Naive thymus-derived CD8-positive, alpha-beta T cell (primary cell): ENCODE measurements at regions not wholly inside any gene's neighbourhood (a gene's known extent, or its start where the extent isn't known, plus 50 kb on each side); places are given as distances from the start of the nearest gene placed in this dataset.

ENCODE experiments used
- ATAC-seq, 2 donors: fragments of 150-1000 bp; cut with Tn5 transposase in 1 of 2; sonication (Bioruptor Pico), chemical (Tn5 transposase) in 1 of 2; 1 replicate in 1 of 2; 2 replicates in 1 of 2; pipeline ENCODE4 v1.10.0; 2021; ENCODE audit warnings: mild to moderate bottlenecking in 2 of 2, moderate library complexity in 2 of 2
- POLR2A ChIA-PET: fragments of 350-600 bp; sonication (Branson Sonifier 250); formaldehyde crosslinking; loops from one replicate; lab custom pipeline; 2021; ENCODE audit warnings: antibody characterized with exemption; lab: Charles Lee
- DNase-seq, 10 donors: peaks; one replicate each; pipeline versions ENCODE4 v3.0.0 to v3.0.0-alpha.2; 2020 to 2022
- H3K27ac Mint-ChIP-seq, 10 donors: one replicate each; pipeline ENCODE4 v1.8.0; 2020 to 2022; ENCODE audit warnings: mild to moderate bottlenecking in 10 of 10, mixed read lengths in 10 of 10, moderate library complexity in 4 of 10, inconsistent platforms in 1 of 10
- H3K27me3 Mint-ChIP-seq, 5 donors: one replicate each; pipeline ENCODE4 v1.8.0; 2021 to 2022; ENCODE audit warnings: mixed read lengths in 5 of 5
- H3K36me3 Mint-ChIP-seq, 3 donors: one replicate each; pipeline ENCODE4 v1.8.0; 2020 to 2022; ENCODE audit warnings: mixed read lengths in 3 of 3, mild to moderate bottlenecking in 2 of 3, inconsistent platforms in 1 of 3
- H3K4me1 Mint-ChIP-seq, 4 donors: one replicate each; pipeline ENCODE4 v1.8.0; 2021 to 2022; ENCODE audit warnings: mixed read lengths in 4 of 4
- H3K4me3 Mint-ChIP-seq, 10 donors: one replicate each; pipeline ENCODE4 v1.8.0; 2020 to 2022; ENCODE audit warnings: mild to moderate bottlenecking in 10 of 10, mixed read lengths in 10 of 10, moderate library complexity in 6 of 10, inconsistent platforms in 1 of 10
- H3K9me3 Mint-ChIP-seq, 9 donors: one replicate each; pipeline ENCODE4 v1.8.0; 2020 to 2022; ENCODE audit warnings: mixed read lengths in 9 of 9, mild to moderate bottlenecking in 3 of 9, inconsistent platforms in 1 of 9, moderate library complexity in 1 of 9

GRCh38 chr3:181298421-181298820 lies 308.9 kb upstream of the DNAJC19 start:
- Mint-ChIP-seq H3K4me3 (no peak overlapping the region), H3K4me1 (no peaks in the 10 kb centered on the region), H3K9me3 (peaks cover 0 to 3% (median 0%) of the 10 kb centered on the region in 9 donors), H3K36me3 (no peaks in the 10 kb centered on the region), H3K27ac (no peak overlapping the region), H3K27me3 (peaks cover 2 to 27% (median 10%) of the 10 kb centered on the region in 5 donors)
- DNase-seq (no peak), ATAC-seq (no peak)
- POLR2A ChIA-PET, result no interaction called here

GRCh38 chr3:181292984-181293383 lies 303.4 kb upstream of the DNAJC19 start:
- DNase-seq (no peak), ATAC-seq (no peak)
- Mint-ChIP-seq H3K36me3 (no peaks in the 10 kb centered on the region), H3K4me1 (no peaks in the 10 kb centered on the region), H3K27me3 (peaks cover 0 to 10% (median 2%) of the 10 kb centered on the region in 5 donors), H3K9me3 (peaks cover 0 to 2% (median 0%) of the 10 kb centered on the region in 9 donors), H3K4me3 (no peak overlapping the region), H3K27ac (no peak overlapping the region)
- POLR2A ChIA-PET, result no interaction called here

- no peak overlapping the region for H3K27ac Mint-ChIP-seq
- peaks cover 0 to 2% (median under 1%) of the 10 kb centered on the region in 5 donors for H3K27me3 Mint-ChIP-seq
- ATAC-seq, result no peak
- DNase-seq, result no peak
- H3K36me3 Mint-ChIP-seq, result no peaks in the 10 kb centered on the region
- peaks cover 0 to 2% (median 0%) of the 10 kb centered on the region in 9 donors for H3K9me3 Mint-ChIP-seq
- POLR2A ChIA-PET, result no interaction called here
- no peaks in the 10 kb centered on the region for H3K4me1 Mint-ChIP-seq
- no peak overlapping the region for H3K4me3 Mint-ChIP-seq
Observed at GRCh38 chr3:181290941-181291340, 301.4 kb upstream of the DNAJC19 start.

GRCh38 chr3:181289306-181289705 lies 299.8 kb upstream of the DNAJC19 start:
- Mint-ChIP-seq H3K36me3 (no peaks in the 10 kb centered on the region), H3K27me3 (peaks cover 0 to 5% (median 2%) of the 10 kb centered on the region in 5 donors), H3K4me1 (no peaks in the 10 kb centered on the region), H3K9me3 (peaks cover 0 to 2% (median 0%) of the 10 kb centered on the region in 9 donors), H3K27ac (no peak overlapping the region), H3K4me3 (no peak overlapping the region)
- POLR2A ChIA-PET, result no interaction called here
- no peak for ATAC-seq
- no peak for DNase-seq

GRCh38 chr3:181288145-181288544 lies 298.6 kb upstream of the DNAJC19 start:
- no peak overlapping the region for H3K4me3 Mint-ChIP-seq
- peaks cover 2 to 13% (median 5%) of the 10 kb centered on the region in 5 donors for H3K27me3 Mint-ChIP-seq
- POLR2A ChIA-PET, result no interaction called here
- no peak overlapping the region for H3K27ac Mint-ChIP-seq
- H3K36me3 Mint-ChIP-seq, result no peaks in the 10 kb centered on the region
- peaks cover 0 to 2% (median 0%) of the 10 kb centered on the region in 9 donors for H3K9me3 Mint-ChIP-seq
- ATAC-seq (no peak), DNase-seq (no peak)
- H3K4me1 Mint-ChIP-seq, result no peaks in the 10 kb centered on the region

- Mint-ChIP-seq H3K9me3 (peaks cover 0 to 2% (median 0%) of the 10 kb centered on the region in 9 donors), H3K4me1 (peaks cover 0 to 2% (median 0%) of the 10 kb centered on the region in 4 donors), H3K36me3 (no peaks in the 10 kb centered on the region), H3K4me3 (no peak overlapping the region), H3K27me3 (peaks cover 9 to 41% (median 13%) of the 10 kb centered on the region in 5 donors), H3K27ac (no peak overlapping the region)
- ATAC-seq, result no peak
- POLR2A ChIA-PET, result no interaction called here
- no peak for DNase-seq
Observed at GRCh38 chr3:181279239-181279565, 289.7 kb upstream of the DNAJC19 start.

GRCh38 chr3:181278468-181279238 lies 289.1 kb upstream of the DNAJC19 start:
- peaks cover 0 to 2% (median 0%) of the 10 kb centered on the region in 4 donors for H3K4me1 Mint-ChIP-seq
- ATAC-seq (no peak), DNase-seq (peak in 1 of 10 donors; percentile 9)
- peaks cover 0 to 2% (median 0%) of the 10 kb centered on the region in 9 donors for H3K9me3 Mint-ChIP-seq
- H3K36me3 Mint-ChIP-seq, result no peaks in the 10 kb centered on the region
- POLR2A ChIA-PET, result interaction anchor here (0.6 kb wide), 1 partner anchor 369 kb away, joined by 3 read pairs; no protein-coding TSS in a partner anchor
- H3K27ac Mint-ChIP-seq, result no peak overlapping the region
- no peak overlapping the region for H3K4me3 Mint-ChIP-seq
- H3K27me3 Mint-ChIP-seq, result peaks cover 9 to 43% (median 14%) of the 10 kb centered on the region in 5 donors

GRCh38 chr3:181276358-181276896 lies 286.9 kb upstream of the DNAJC19 start:
- POLR2A ChIA-PET, result no interaction called here
- H3K27me3 Mint-ChIP-seq, result peaks cover 4 to 35% (median 12%) of the 10 kb centered on the region in 5 donors
- no peaks in the 10 kb centered on the region for H3K9me3 Mint-ChIP-seq
- no peak overlapping the region for H3K4me3 Mint-ChIP-seq
- H3K27ac Mint-ChIP-seq, result no peak overlapping the region
- no peaks in the 10 kb centered on the region for H3K4me1 Mint-ChIP-seq
- no peaks in the 10 kb centered on the region for H3K36me3 Mint-ChIP-seq
- ATAC-seq (no peak), DNase-seq (no peak)

GRCh38 chr3:181274025-181274424 lies 284.5 kb upstream of the DNAJC19 start:
- POLR2A ChIA-PET, result no interaction called here
- ATAC-seq (no peak), DNase-seq (no peak)
- H3K9me3 Mint-ChIP-seq, result no peaks in the 10 kb centered on the region
- no peak overlapping the region for H3K27ac Mint-ChIP-seq
- H3K27me3 Mint-ChIP-seq, result peaks cover 4 to 42% (median 12%) of the 10 kb centered on the region in 5 donors
- no peaks in the 10 kb centered on the region for H3K36me3 Mint-ChIP-seq
- no peaks in the 10 kb centered on the region for H3K4me1 Mint-ChIP-seq
- no peak overlapping the region for H3K4me3 Mint-ChIP-seq

- Mint-ChIP-seq H3K4me3 (no peak overlapping the region), H3K27ac (no peak overlapping the region), H3K27me3 (peaks cover 0 to 11% (median 3%) of the 10 kb centered on the region in 5 donors), H3K9me3 (peaks cover 0 to 7% (median 3%) of the 10 kb centered on the region in 9 donors), H3K36me3 (no peaks in the 10 kb centered on the region), H3K4me1 (peaks cover 0 to 4% (median 1%) of the 10 kb centered on the region in 4 donors)
- DNase-seq (no peak), ATAC-seq (no peak)
- POLR2A ChIA-PET, result no interaction called here
Observed at GRCh38 chr3:181267312-181267711, 277.8 kb upstream of the DNAJC19 start.

- peaks cover 0 to 14% (median 7%) of the 10 kb centered on the region in 9 donors for H3K9me3 Mint-ChIP-seq
- H3K27me3 Mint-ChIP-seq, result peaks cover 0 to 11% (median 3%) of the 10 kb centered on the region in 5 donors
- H3K4me3 Mint-ChIP-seq, result peak overlapping the region; percentile 55 to 78 (median 66)
- POLR2A ChIA-PET, result interaction anchor here (0.5 kb wide), 1 partner anchor 1639 kb away, joined by 4 read pairs; no protein-coding TSS in a partner anchor
- H3K4me1 Mint-ChIP-seq, result peaks cover 0 to 4% (median 1%) of the 10 kb centered on the region in 4 donors
- DNase-seq, result no peak
- peak overlapping the region in 6 of 10 donors; percentile 24 to 57 (median 44) for H3K27ac Mint-ChIP-seq
- H3K36me3 Mint-ChIP-seq, result no peaks in the 10 kb centered on the region
- no peak for ATAC-seq
Observed at GRCh38 chr3:181265750-181266333, 276.3 kb upstream of the DNAJC19 start.

- Mint-ChIP-seq H3K4me3 (no peak overlapping the region), H3K9me3 (peaks cover 0 to 14% (median 7%) of the 10 kb centered on the region in 9 donors), H3K27me3 (peaks cover 0 to 7% (median 1%) of the 10 kb centered on the region in 5 donors), H3K4me1 (peaks cover 0 to 4% (median 1%) of the 10 kb centered on the region in 4 donors), H3K36me3 (no peaks in the 10 kb centered on the region), H3K27ac (no peak overlapping the region)
- POLR2A ChIA-PET, result no interaction called here
- no peak for DNase-seq
- ATAC-seq, result no peak
Observed at GRCh38 chr3:181264486-181264885, 274.9 kb upstream of the DNAJC19 start.

GRCh38 chr3:181253796-181254195 lies 264.3 kb upstream of the DNAJC19 start:
- Mint-ChIP-seq H3K4me3 (no peak overlapping the region), H3K27ac (no peak overlapping the region), H3K27me3 (peaks cover 0 to 12% (median 0%) of the 10 kb centered on the region in 5 donors), H3K4me1 (no peaks in the 10 kb centered on the region), H3K9me3 (peaks cover 0 to 7% (median 0%) of the 10 kb centered on the region in 9 donors), H3K36me3 (no peaks in the 10 kb centered on the region)
- DNase-seq (no peak), ATAC-seq (no peak)
- POLR2A ChIA-PET, result no interaction called here
